Renal cortical epithelial cell (primary cell): ENCODE measurements at regions not wholly inside any gene's neighbourhood (a gene's known extent, or its start where the extent isn't known, plus 50 kb on each side); places are given as distances from the start of the nearest gene placed in this dataset.

Experiments
- DNase-seq: peaks from one replicate; pipeline ENCODE4 v3.0.0-alpha.2; 2011; ENCODE audit warnings: low read depth

DNA sequence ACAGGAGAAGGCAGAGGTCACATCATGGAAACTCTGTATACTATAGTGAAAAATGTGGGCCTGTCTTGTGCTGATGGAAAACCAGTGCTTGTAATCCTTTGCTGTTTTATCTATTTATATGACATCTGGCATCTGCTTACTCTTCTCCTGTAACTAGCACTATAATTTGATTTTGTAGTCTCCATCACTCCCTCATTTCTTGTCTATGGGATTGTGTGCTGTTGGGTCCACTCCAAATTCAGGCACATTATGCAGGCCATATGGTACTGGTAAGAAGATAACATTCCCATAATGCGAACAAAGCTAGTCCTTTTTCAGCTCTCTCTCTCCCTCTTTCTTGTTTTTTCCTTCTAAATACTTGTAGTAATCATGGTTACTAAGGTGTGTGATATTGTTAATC, 581.2 kb upstream of the IGFBP7 start:
- no peak for DNase-seq

DNA sequence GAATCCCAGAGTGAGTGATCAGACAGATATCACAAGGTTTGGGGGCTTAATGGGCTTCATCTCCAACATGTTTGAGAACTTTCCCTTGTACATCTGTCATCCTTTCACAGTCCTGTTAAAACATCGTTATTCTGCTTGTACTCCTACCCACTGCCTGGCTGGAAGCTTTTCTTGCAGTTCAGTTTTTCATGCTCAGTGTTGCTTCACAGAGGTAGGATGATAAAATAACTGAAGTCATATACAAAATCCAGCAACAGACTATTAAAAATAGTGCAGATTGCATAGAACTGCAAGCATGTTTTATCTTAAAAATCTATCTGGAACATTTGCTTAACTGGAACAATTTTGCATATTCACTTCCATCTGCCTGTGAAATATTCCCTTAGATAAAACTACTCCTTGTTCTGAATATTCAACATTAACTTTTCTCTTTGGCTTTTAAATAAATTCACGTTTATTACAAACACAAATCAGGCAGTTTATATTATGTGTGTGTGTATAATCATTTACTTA, 579.6 kb upstream of the IGFBP7 start:
- DNase-seq = no peak

DNA sequence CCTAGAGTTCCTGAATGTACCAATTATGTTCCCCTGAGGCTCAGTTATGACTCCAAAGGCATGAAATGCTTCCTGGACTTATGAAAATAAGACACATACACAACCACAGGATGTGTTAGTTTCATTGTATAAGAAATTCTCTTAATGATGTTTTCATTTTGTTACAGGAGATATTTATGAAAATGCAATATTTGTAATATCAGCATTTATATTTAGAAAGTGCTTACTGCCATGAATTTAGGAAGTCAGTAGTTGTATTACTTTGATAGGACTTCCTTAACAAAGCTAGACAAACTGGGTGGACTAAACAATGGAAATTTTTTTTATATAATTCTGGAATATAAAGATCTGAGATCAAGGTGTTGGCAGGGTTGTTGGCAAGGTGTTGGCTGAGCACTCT, 572.1 kb upstream of the IGFBP7 start:
- DNase-seq = no peak

DNA sequence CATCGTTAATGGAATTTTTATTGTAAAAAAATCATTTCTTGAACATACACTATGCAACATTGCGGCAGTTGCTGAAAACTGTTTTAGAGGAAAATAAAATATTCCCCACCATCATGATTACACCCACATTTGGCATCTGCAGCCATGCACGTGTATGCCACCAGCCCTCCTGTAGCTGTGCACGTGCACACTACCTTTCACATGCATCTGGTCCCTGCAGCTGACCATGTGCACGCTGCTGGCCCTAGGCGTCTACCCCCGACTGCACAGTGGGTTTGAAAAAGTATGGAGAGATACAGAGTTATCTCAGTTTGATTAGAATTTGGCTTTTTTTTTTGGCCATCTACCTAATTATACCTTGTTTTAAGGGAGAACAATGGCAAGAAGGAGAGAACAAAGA, 569.8 kb upstream of the IGFBP7 start:
- DNase-seq = no peak

DNA sequence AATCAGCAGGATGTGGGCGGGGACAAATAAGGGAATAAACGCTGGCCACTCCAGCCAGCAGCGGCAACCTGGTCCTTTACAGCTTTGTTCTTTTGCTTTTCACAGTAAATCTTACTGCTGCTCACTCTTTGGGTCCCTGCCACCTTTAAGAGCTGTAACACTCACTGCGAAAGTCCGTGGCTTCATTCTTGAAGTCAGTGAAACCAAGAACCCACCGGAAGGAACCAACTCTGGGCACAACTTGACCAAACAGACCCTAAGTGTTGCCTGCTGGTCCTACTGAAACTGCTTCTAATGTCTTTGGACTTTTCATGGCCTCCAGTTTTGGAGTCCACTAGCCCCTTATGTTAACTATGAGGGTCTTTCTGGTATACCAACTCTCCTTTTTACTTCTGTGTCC, 566.2 kb upstream of the IGFBP7 start:
- DNase-seq = no peak

DNA sequence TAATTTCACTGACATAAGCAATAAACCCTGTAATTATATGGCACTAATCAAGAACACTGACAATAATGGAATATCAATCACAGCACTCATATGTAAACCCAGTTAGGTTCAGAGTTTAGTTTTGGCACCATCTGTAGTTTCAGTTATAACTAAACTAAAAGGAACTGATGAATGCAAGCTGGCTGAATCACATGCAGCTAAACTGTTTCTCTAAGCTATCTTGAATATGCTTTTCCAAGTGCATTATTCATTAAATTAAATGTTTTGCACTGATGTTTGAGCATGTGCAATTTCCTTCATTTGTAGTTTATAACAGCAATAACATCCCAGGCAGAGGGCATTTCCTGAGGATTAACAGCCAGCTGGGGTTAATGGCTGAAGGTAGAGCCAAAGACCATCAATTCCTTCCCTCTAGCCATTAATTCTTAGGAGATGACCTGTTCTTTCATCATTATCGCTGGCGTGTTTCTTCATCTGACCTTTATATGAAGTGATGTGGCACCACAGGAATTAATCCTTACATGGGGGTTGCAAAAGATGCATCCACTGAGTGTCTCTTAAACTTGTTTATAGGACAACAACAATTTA, 562.8 kb upstream of the IGFBP7 start:
- peak; percentile 6 for DNase-seq

DNA sequence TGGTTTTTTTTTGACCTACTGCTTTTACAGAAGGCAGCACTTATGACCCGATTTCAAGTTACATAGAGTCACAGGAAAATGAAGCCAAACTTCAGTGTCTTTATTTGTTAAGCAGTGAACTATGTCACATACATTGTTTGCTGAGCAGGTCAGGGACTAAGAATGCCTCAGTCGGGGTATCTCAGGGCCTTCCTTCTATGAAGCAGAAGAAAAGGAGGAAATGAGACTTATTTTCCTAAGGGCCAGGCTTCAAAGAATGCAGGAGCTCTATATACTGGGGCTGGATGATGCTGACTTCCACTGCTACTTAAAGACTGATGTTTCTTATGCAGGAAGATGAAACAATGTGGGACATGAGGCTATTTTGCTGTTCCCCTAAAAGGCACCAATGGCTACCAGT, 558.4 kb upstream of the IGFBP7 start:
- no peak for DNase-seq

DNA sequence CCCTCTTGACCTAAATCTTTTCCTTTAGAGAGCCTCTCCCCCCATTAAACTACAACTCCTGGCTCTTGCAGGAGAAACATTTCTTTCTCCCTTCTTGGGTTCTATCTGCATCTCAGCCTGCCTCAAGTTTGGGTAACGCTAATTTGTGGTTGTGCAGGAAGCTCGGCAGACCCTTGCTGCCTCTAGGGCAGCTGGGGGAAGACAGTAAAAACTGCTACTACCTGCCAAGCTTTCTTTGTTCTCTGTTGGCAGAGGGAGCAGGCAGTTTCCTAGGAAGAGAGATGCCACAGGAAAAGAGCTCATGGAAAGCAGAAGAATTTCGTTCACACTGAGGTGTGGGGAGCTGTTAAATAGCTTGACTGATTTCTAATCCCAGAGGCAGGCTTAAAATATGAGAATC, 555.6 kb upstream of the IGFBP7 start:
- no peak for DNase-seq

DNA sequence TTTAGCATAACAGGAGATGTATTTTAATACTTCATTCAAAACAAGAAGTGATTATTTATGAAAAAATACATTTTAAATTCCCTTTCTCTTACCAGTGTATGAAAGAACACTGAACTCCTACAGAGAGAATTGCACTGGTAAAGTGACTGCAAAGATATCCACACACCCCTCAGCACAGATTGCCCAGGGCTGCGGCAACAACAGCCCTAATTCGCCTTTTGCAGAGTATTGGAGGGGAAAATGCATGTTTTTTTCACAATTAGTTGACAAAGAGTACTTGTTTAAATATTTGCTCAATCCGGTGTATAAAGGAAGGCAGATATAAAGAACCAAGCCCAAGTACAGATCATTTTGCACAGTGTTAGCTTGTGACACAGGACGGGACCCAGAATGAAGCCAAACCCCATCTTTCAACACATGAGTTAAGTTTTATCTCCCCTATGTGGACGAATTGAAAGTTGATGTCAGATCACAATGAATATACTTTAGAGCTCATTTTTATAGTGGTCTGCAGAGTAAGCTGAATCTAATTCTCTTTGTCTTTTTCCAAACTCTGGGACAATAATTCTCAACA, 551.4 kb upstream of the IGFBP7 start:
- DNase-seq = no peak

DNA sequence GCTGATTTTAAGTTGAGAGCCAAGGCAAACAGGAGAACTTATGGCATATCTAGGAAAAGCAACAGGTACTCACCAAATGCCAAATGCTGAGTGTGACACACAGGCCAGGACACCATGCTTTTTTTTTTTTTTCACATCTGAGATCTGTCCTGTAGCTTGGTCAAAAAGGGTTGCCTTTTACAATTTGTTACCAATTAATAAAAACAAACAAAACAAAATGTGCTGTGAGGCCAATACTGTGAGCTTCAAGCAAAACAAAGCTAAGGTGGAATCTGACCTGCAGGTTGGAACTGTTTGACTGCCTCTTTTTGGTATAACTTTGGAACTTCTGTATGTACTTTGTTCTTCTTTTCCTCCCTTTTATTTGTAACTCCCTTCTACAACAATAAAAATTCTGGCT, 548.5 kb upstream of the IGFBP7 start:
- no peak for DNase-seq

DNA sequence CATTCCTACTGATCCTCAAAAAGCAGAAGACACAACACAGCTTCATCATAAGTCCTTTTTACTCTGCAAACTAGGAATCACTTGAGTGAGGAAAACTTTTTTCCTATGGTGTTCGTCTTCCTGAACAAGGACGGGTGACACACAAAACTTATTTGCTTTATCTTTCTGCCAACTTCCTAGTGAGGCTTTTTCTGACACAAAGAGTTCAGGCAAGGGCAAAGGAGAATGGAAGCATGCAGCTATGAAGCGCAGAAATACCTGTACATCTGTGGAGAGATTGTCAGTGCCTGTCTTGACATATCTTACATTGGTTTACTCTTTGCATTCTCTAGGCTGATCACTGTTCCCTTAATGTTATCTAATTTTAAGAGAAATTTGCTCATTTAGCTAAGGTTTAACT, 548.0 kb upstream of the IGFBP7 start:
- DNase-seq = no peak

DNA sequence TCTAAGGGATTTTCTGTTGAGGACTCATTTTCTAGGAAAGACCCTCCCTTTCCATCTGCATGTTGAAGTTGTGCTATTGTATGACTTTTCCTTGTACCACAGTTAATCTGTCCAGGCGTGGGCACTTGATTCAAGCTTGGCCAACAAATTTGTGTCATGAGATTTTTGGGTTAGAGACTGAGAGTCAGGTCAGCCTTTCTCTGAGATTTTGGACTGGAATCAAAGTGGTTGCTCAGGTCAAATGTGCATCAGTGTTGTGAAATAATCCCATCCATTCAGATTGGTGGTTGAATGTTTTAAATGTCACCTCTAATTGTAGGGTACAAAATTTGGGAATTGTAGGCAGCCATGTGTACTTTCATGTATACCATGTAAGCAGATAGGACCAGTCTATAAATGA, 545.2 kb upstream of the IGFBP7 start:
- DNase-seq = no peak

DNA sequence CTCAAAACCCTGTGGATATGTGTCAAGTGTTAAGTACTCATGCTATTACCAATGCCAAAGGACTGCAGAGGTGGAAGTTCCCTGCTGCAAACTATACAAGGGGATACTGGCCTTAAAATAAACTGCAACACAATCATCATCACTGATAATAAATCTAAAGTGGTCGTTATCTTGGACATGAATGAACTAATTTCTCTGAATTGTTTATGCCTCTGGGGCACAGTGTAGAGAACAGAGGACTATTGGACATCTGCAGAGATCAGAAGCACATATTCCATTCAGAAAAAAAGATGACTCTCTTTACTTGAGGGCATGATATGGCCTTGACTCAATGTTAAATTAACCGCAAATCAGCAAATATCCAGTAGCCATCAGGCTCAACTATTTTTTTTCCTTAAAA, 542.6 kb upstream of the IGFBP7 start:
- no peak for DNase-seq

DNA sequence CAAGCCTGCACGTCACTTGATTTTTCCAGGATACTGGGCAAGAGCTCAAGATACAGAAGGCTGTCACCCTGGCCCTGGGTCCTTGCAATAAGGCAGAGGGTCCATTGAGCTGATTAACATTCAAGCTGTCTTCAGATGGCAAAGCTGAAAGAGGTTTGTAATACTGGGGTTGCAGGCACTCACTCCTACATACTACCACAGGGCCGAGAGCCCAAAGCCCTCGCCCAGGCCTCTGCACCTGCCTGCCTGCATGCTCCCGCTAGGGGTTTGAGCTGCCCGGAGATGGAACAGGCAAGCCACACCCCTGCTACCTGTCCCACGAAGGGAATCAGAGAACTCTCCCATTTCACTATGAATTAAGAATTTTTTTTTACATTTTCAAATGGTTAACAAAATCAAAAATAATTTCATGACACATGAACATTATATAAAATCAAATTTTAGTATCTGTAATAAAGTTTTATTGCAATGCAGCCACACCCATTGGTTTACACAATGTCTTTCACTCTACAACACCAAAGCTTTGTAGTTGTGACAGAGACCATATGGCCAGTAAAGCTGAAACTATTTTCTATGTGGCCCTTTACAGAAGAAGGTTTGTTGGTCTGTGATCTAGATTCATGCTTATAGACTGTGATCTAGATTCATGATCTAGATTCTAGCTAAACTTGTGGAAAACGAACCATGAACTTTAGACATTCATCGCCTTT, 530.4 kb upstream of the IGFBP7 start:
- no peak for DNase-seq

DNA sequence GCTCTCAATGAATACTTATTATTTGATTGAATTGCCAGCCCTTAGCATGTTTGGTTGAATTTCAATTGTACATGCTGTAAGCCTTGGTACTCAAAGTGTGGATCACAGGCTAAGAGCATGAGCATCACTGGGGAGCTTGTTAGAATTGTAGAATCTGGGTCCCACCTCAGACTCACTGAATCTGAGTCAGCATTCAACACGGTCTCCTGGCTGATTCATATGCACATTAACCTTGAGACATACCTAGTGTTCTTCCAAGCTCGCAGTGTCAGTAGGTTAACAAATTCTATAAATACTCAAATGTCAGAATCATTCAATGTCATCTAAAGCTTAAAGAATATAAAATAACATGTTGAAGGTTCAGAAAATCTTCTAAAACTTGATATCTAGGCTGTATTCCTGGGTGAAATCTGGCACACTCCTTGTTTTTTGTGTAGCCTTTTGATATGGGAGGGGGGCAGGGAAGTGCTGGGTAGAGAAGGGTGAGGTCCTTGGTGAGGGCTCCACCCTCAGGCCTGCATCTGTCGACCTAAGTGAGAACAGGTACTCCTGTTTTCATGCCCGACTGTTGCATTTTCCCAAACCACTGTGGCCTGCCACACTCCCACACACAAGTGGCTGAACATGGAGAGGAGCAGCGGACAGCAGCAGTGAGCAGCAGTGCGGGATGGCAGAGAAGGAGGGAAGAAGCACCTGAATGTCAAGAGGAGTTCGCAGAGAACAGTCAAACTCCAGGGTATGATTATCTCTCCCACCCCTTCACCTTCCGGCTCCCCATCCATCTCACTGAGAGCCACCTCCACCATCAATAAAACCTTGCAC, 529.6 kb upstream of the IGFBP7 start:
- peak; percentile 55 for DNase-seq

DNA sequence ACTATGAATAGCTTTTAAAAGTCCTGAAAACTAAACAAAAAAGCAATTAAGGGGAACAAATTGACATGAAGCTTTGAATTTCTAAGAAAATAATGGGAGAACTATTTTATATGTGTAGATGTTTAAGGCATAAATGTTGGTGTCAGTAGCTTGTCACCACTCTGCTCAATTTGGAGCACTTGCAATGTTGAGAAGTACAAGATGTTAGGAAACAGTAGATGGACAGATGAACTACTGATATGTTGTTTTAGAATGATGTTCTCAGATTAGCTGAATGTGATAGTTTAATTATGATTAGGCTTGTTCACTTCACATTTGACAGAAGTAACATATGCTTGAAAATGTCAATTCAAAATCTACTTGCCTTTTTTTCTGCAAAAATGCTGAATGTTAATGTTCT, 525.7 kb upstream of the IGFBP7 start:
- DNase-seq = no peak

DNA sequence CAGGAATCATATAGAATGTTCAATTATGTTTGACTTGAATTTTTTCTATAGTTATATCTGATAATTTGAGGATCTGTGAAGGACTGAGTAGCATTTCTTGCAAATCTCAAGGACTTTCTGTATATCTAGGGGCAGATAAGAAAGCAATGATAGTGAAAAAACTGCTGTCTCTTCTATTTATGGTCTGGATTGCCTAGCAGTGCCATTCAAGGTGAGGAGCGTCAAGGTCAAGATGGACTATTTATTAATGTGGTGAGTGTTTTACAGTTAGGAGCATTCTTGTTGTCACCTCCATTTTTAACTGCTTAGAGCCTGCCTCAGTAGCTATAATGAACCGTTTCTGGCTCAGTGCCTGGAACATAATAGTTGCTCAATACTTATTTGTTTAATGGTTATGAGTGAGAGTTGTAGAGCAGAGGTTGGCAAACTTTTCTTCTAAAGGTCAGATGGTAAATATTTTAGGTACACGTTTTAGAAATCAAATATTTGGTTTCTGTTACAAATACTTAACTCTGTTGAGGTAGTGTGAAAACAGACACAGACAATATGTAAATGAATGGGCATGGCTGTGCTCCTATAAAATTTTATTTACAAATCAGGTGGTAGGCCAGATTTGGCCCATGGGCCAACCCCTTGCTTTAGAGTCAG, 523.2 kb upstream of the IGFBP7 start:
- no peak for DNase-seq

DNA sequence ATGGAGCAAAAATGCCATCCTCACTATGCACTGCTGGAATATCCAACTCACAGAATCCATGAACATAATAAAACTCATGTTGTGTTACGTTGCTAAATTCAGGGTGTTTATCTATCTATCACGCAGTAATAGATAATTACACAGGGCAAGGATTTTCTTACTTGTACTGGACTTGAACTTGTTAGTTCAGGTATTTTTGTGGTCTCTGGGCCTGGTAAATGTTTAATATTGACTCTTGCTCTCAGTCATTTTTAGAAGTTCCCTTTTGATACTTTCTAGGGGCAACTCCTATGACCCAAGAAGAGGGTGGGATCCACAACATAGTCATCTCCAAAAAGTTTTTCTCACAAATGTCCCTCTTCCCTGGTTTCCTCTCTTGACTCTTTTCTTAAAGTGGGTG, 522.4 kb upstream of the IGFBP7 start:
- DNase-seq = no peak

DNA sequence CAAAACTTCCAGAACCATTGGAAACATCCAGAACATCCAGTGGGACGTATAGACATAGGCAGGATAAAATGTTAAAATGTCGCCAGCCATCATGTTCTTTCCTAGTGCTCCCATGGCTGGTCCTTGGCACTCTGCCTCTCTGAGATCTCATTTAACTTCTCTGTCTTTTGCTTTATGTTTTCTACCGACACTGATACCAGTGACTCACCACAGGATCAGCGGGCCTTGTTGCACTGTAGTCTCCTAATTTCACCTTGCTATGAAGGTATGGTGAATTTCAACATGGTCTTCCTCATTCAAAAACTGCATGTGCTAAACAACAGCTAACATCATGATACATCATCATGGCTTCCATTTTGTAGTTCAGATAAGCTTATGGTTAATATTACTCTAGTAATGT, 521.0 kb upstream of the IGFBP7 start:
- no peak for DNase-seq

DNA sequence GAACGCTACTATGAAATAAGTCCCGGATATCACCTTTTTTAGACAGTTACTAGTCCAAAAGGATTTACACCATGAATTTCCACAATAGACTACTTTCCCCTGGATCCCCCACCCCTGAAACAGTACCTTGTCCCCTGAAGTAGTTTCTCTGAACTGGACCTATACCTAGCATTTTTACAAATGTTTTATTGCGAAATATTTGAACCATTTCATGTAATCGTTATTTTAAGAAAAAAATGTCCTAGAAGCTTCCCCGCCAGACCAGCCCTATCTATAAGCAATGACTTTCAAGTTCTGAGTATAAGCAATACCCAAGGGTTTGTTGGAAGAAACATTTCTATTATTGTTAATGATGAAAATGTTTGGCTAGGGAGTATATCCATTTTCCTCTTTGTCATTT, 517.8 kb upstream of the IGFBP7 start:
- DNase-seq = no peak

DNA sequence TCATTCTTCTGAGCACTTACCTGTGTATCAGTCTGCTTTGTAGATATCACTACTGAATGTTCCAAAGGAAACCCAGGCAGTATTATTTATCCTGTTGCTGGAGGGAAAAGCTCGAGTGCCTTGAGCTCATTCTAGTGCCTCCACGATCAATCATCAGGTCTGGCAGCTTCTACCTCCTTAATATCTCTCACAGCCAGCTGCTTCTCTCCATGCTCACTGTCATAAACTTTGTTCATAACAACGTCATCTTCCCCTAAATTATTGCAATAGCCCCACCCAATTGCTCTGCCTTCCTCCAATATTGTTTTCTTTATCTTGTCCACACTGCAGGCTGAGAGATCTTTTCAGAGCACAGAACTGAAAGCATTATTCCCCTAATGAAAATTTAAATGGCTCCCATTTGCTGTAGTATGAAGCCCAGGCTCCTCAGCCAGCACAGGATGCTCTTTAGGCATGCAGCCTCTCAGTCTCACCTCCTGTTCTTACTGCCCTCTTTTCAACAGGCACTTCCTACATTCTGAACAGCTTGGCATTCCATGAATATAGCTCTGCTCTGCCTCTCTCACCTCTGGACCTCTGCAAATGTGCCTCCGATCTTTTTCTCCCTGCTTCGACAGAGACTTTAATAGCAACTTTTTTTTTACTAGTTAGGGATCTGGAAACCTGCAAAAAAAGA, 504.2 kb upstream of the IGFBP7 start:
- no peak for DNase-seq

DNA sequence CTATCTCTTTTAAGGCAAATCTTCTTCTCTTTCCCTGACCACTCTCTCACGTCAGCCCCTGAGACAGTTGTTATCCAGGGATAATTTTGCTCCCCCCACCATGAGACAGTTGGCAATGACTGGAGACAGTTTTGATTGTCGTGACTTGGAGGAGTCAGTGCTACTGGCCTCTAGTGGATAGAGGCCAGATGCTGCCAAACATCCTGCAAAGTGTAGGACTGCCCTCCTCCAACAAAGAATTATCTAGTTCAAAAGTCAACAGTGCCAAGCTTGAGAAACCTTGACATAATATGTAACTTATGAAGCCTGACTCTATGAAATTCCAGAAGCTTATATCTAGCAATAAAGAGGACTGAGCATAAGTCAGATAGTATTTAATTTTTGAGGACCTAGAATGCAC, 502.1 kb upstream of the IGFBP7 start:
- DNase-seq = peak; percentile 13
